ENCODE measurements at regions not wholly inside any gene's neighbourhood (a gene's known extent, or its start where the extent isn't known, plus 50 kb on each side); places are given as distances from the start of the nearest gene placed in this dataset.
"Not testable (repeated sequence)": the region's sequence is repeated elsewhere in the genome, so short reads cannot be mapped to it uniquely, and the experiment has no call there.

- TF ChIP-seq CTCF (conservative IDR thresholded peaks at IDR 0.05; ENCODE audit: low read depth), result no peak
- ChIA-PET POLR2A (ENCODE audit: low non-redundant PET) (no interaction called here), CTCF (interaction anchor here (0.9 kb wide), 1 partner anchor 22 kb away, joined by 3 read pairs; no protein-coding TSS in a partner anchor)
- no peak for DNase-seq (ENCODE audit: low spot score)
- H3K27ac ChIP-seq, result no peak overlapping the region
Observed at GRCh38 chr6:3533981-3534380, 77.1 kb upstream of the SLC22A23 start.

- DNase-seq (ENCODE audit: low spot score), result no peak
- no peak overlapping the region for H3K27ac ChIP-seq
- ChIA-PET CTCF (no interaction called here), POLR2A (ENCODE audit: low non-redundant PET) (no interaction called here)
- TF ChIP-seq CTCF (conservative IDR thresholded peaks at IDR 0.05; ENCODE audit: low read depth), result no peak
Observed at GRCh38 chr6:3532296-3532916, 75.6 kb upstream of the SLC22A23 start.

GRCh38 chr6:3531481-3531880 lies 74.6 kb upstream of the SLC22A23 start:
- CTCF ChIA-PET, result no interaction called here

GRCh38 chr6:3530515-3530914 lies 73.7 kb upstream of the SLC22A23 start:
- H3K27ac ChIP-seq, result no peak overlapping the region
- no peak for DNase-seq (ENCODE audit: low spot score)
- POLR2A ChIA-PET (ENCODE audit: low non-redundant PET), result no interaction called here
- no peak for TF ChIP-seq CTCF (conservative IDR thresholded peaks at IDR 0.05; ENCODE audit: low read depth)
- CTCF ChIA-PET, result no interaction called here

More at GRCh38 chr6:3531481-3531880, 74.6 kb upstream of the SLC22A23 start:
- POLR2A ChIA-PET (ENCODE audit: low non-redundant PET), result no interaction called here
- DNase-seq (ENCODE audit: low spot score), result no peak
- H3K27ac ChIP-seq, result no peak overlapping the region
- no peak for TF ChIP-seq CTCF (conservative IDR thresholded peaks at IDR 0.05; ENCODE audit: low read depth)

GRCh38 chr6:3529721-3530120 lies 72.9 kb upstream of the SLC22A23 start:
- no peak for TF ChIP-seq CTCF (conservative IDR thresholded peaks at IDR 0.05; ENCODE audit: low read depth)
- DNase-seq (ENCODE audit: low spot score), result no peak
- POLR2A ChIA-PET (ENCODE audit: low non-redundant PET), result no interaction called here
- H3K27ac ChIP-seq, result no peak overlapping the region
- CTCF ChIA-PET, result no interaction called here

- H3K27ac ChIP-seq, result no peak overlapping the region
- TF ChIP-seq CTCF (conservative IDR thresholded peaks at IDR 0.05; ENCODE audit: low read depth), result no peak
- POLR2A ChIA-PET (ENCODE audit: low non-redundant PET), result no interaction called here
- CTCF ChIA-PET, result no interaction called here
- no peak for DNase-seq (ENCODE audit: low spot score)
Observed at GRCh38 chr6:3529232-3529631, 72.4 kb upstream of the SLC22A23 start.

- POLR2A ChIA-PET (ENCODE audit: low non-redundant PET); DNase-seq (ENCODE audit: low spot score): not testable (repeated sequence)
- H3K27ac ChIP-seq, result peak overlapping the region; percentile 95
- CTCF ChIA-PET, result interaction anchor here (0.7 kb wide), 1 partner anchor 14 kb away, joined by 4 read pairs; no protein-coding TSS in a partner anchor
Observed at GRCh38 chr6:3528081-3528671, 71.3 kb upstream of the SLC22A23 start.

All from RWPE1 (cell line).